ENCODE measurements at regions not wholly inside any gene's neighbourhood (a gene's known extent, or its start where the extent isn't known, plus 50 kb on each side); places are given as distances from the start of the nearest gene placed in this dataset.
"Not testable (repeated sequence)": the region's sequence is repeated elsewhere in the genome, so short reads cannot be mapped to it uniquely, and the experiment has no call there.

DNA sequence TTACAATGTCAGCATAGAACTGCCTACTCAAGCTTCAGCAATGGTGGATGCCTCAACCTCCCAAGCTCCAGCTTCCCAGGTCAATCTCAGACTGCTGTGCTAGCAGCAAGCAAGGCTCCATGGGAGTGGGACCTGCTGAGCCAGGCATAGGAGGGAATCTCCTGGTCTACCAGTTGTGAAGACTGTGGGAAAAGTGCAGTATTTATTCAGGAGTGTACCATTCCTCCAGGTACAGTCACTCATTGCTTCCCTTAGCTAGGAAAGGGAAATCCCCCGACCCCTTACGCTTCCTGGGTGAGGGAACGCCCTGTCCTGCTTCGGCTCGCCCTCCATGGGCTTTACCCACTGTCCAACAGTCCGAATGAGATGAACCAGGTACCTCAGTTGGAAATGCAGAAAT, 130.3 kb downstream of the ADCYAP1 start:
- no peak for DNase-seq (ENCODE audit: extremely low spot score, insufficient read length, low read depth)
- FAIRE-seq, result no peak

DNA sequence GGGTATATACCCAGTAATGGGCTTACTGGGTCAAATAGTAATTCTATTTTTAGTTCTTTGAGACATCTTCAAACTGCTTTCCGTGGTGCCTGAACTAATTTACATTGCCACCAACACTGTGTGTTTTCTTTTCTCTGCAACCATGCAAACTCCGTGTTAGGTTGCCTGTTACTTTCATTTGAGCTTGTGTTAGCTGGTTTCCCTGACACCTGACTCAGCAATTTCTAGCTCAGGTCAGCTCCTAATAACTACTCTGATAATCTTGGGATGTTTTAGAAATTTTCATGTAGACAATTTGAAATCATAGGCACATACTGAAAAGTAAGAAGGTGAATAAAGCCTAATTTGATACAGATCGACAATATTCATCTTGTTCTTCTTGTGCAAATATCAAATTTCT, 132.3 kb downstream of the ADCYAP1 start:
- FAIRE-seq (no peak), DNase-seq (ENCODE audit: extremely low spot score, insufficient read length, low read depth) (no peak)

- FAIRE-seq (no peak), DNase-seq (ENCODE audit: extremely low spot score, insufficient read length, low read depth) (no peak)
Observed at GRCh38 chr18:1037776-1038175, 133.1 kb downstream of the ADCYAP1 start.

GRCh38 chr18:1039421-1039820, 134.8 kb downstream of the ADCYAP1 start:
- FAIRE-seq (no peak), DNase-seq (ENCODE audit: extremely low spot score, insufficient read length, low read depth) (no peak)

GRCh38 chr18:1043039-1043438, 138.4 kb downstream of the ADCYAP1 start:
- DNase-seq (ENCODE audit: extremely low spot score, insufficient read length, low read depth); FAIRE-seq: not testable (repeated sequence)

GRCh38 chr18:1045658-1046057, 141.0 kb downstream of the ADCYAP1 start:
- no peak for FAIRE-seq
- no peak for DNase-seq (ENCODE audit: extremely low spot score, insufficient read length, low read depth)

DNA sequence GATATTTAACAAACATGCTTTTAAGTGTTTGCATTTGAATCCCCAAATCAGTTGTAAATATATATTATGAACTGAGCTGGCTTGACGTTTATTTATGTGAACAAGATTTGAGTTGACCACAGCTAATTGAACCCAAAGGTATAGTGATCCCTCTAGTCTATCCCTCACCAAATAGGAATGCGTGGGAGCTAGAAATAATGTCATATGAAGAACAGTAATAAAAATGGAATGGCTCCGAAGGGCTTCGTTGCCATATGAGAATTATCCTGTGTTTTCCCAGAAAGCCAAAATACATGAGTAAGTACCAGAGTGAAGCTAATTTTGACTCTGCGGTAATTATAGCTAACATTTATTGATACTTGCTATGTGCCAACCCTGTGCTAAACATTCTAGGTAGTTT, 142.7 kb downstream of the ADCYAP1 start:
- FAIRE-seq (no peak), DNase-seq (ENCODE audit: extremely low spot score, insufficient read length, low read depth) (no peak)

- DNase-seq (ENCODE audit: extremely low spot score, insufficient read length, low read depth) (no peak), FAIRE-seq (no peak)
Observed at GRCh38 chr18:1048032-1048431, 143.4 kb downstream of the ADCYAP1 start.

DNA sequence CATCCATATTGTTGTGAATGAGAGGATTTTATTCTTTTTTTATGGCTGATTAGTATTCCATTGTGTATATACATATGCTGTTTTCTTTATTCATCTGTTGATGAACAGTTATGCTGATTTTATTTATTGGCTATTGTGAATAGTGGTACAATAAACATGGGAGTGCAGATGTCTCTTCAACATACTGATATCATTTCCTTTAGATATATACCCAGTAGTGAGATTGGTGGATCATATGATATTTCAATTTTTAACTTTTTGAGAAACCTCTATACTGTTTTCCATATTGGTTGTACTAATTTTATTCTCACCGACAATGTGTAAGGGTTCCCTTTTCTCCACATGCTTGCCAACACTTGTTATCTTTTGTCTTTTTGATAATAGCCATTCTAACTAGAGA, 144.5 kb downstream of the ADCYAP1 start:
- DNase-seq (ENCODE audit: extremely low spot score, insufficient read length, low read depth) (no peak), FAIRE-seq (no peak)

DNA sequence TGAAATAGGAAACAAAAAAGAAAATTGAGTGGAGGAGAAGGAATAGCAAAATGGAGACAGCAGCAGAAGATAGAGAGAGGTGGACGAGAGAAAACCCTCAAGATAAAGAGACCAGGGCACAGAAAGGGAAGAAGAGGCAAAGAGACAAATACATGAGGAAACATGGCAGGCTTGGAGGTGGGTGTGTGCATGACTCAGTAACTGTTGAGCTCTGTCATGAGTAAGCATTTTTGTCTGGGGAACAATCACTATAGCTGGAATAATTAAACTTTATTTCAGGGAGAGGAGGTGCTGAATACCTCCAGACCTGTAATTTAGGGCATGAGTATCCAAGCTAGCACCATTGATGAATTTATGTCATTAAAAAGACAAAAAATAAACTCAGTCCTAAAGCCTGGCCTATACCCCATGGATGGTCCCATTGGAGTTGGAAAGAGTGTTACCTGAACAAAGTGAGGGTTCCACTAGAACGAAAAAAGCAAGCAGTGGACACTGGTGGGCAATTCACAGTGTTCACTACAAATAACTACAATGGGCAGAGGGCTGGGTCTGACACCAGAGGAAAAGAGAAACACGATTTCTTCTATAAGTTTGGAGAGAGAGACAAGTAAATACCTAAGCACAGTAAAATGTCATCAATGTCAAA, 145.5 kb downstream of the ADCYAP1 start:
- DNase-seq (ENCODE audit: extremely low spot score, insufficient read length, low read depth), result no peak
- no peak for FAIRE-seq

GRCh38 chr18:1052301-1052700, 147.6 kb downstream of the ADCYAP1 start:
- DNase-seq (ENCODE audit: extremely low spot score, insufficient read length, low read depth) (no peak), FAIRE-seq (no peak)

- DNase-seq (ENCODE audit: extremely low spot score, insufficient read length, low read depth) (no peak), FAIRE-seq (no peak)
Observed at GRCh38 chr18:1053331-1054315, 149.0 kb downstream of the ADCYAP1 start.

- FAIRE-seq (no peak), DNase-seq (ENCODE audit: extremely low spot score, insufficient read length, low read depth) (no peak)
Observed at GRCh38 chr18:1056404-1056803, 151.7 kb downstream of the ADCYAP1 start.

GRCh38 chr18:1057367-1057766, 152.7 kb downstream of the ADCYAP1 start:
- FAIRE-seq (no peak), DNase-seq (ENCODE audit: extremely low spot score, insufficient read length, low read depth) (no peak)

DNA sequence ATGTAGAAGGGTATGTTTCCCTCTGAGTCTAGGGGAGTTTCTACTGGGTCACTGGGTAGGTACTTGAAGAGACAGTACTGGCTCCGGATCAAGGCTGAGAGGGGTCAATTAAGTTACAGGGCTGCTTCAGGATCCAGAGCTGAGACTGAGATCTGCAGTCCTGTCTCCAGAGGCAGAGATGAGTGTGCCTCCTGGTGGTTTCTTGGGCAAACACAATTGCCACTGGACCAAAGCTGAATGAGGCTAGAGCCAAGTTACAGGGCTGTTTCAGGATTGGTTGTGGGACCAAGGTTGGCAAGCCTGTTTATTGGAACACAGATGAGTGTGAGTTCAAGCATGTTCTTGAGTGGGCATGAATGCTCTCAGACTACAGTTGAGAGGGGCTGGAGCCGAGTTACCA, 157.9 kb downstream of the ADCYAP1 start:
- DNase-seq (ENCODE audit: extremely low spot score, insufficient read length, low read depth) (no peak), FAIRE-seq (no peak)

DNA sequence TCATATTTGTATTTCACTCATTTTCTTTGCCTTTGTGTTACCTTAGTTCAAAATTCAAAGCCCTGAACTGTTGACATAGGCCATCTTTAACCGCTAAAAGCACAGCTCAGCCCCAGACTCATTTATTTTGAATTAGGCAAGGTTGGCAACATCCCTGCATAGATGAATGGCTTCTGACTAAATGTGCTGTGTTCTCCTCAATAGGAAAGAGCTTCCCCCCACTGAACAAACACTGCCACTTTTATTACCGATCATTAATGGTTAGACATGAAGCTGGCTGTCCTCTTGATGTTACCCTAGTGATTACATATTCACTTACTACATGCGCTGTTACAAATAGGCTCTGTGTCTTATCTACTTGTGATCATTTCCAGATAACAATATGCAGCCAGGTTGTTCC, 170.7 kb downstream of the ADCYAP1 start:
- FAIRE-seq, result no peak
- DNase-seq (ENCODE audit: extremely low spot score, insufficient read length, low read depth), result no peak

DNA sequence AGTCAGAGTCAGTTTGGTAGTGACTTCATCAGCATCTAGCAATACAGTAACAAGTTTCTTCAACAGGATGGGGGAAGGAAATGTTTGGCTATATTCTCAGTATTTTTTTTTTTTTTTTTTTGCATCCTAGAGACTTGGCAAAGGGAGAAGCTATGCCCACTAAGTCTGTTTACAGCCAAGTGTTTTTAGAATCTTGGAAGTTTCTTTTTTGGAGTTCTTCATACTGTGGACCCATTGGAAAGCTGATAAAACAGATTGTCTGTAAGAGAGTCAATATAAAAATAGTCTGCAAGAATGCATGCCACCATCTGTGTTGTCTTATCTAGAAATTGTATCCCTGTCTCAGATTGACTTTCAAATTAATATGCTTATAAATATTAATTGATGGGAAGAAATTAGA, 171.2 kb downstream of the ADCYAP1 start:
- FAIRE-seq, result no peak
- no peak for DNase-seq (ENCODE audit: extremely low spot score, insufficient read length, low read depth)

- no peak for DNase-seq (ENCODE audit: extremely low spot score, insufficient read length, low read depth)
Observed at GRCh38 chr18:1078301-1078700, 173.6 kb downstream of the ADCYAP1 start.

GRCh38 chr18:1083675-1084074, 179.0 kb downstream of the ADCYAP1 start:
- DNase-seq (ENCODE audit: extremely low spot score, insufficient read length, low read depth); FAIRE-seq: not testable (repeated sequence)

More at GRCh38 chr18:1078301-1078700, 173.6 kb downstream of the ADCYAP1 start:
- no peak for FAIRE-seq

GRCh38 chr18:1090758-1091157, 186.1 kb downstream of the ADCYAP1 start:
- no peak for DNase-seq (ENCODE audit: extremely low spot score, insufficient read length, low read depth)
- FAIRE-seq, result no peak

DNA sequence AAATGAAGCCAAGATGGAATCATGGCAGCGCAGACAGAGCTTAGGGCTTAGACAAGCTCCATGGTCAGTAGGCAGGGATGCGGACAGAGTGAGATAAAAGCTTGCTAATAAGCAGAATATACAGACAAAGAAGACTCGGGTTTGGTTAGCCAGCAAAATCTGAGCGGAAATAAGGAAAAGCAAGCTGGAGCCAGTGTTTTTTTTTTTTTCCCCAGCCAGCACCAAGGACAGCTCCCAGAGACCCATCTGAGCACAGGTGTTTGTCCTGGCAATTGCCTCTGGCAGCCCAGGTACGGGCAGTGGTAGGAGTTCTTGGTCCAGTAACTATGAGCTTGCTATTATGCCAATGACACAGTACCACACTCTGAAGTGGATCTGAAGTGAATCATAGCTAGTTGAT, 187.6 kb downstream of the ADCYAP1 start:
- no peak for DNase-seq (ENCODE audit: extremely low spot score, insufficient read length, low read depth)
- no peak for FAIRE-seq

Measured in GM18507 (cell line).